Peyer's patch (tissue), 4 donors: ENCODE measurements at regions not wholly inside any gene's neighbourhood (a gene's known extent, or its start where the extent isn't known, plus 50 kb on each side); places are given as distances from the start of the nearest gene placed in this dataset.

Source experiments
- CTCF ChIP-seq, 6 experiments: fragments of 450-650 bp in 4 of 6; fragments of 200-600 bp in 2 of 6; sonication (generic) in 1 of 6; IDR thresholded peaks; one replicate each; pipeline ENCODE4 v1.5.1; 2017 to 2019; ENCODE audit warnings: antibody characterized with exemption in 6 of 6, mild to moderate bottlenecking in 3 of 6, moderate library complexity in 1 of 6
- POLR2A ChIP-seq, 2 donors: fragments of 450-650 bp; IDR thresholded peaks; one replicate each; pipeline ENCODE4 v1.5.1; 2017; ENCODE audit warnings: antibody characterized with exemption in 2 of 2, mild to moderate bottlenecking in 2 of 2, moderate library complexity in 2 of 2

GRCh38 chr19:28329429-28329828, 883.5 kb downstream of the UQCRFS1 start:
- TF ChIP-seq CTCF (IDR thresholded peaks at IDR 0.05) (no peak), POLR2A (IDR thresholded peaks at IDR 0.05) (no peak)
